CD14-positive monocyte (primary cell): ENCODE measurements at regions not wholly inside any gene's neighbourhood (a gene's known extent, or its start where the extent isn't known, plus 50 kb on each side); places are given as distances from the start of the nearest gene placed in this dataset.

Source experiments
- DNase-seq, 3 donors: peaks; one replicate each; pipeline ENCODE4 v3.0.0-alpha.2; 2011 to 2022
- H2AFZ ChIP-seq: 2 replicates; pipeline ENCODE4 v1.6.0; 2012; ENCODE audit warnings: mild to moderate bottlenecking, low read depth, low read length, inconsistent platforms; ENCODE audit not compliant: insufficient read depth, poor library complexity, severe bottlenecking
- H3K27ac ChIP-seq, 2 donors: 1 replicate in 1 of 2; 2 replicates in 1 of 2; pipeline ENCODE4 v1.5.1; 2012 to 2013; ENCODE audit warnings: low read length in 2 of 2, control low read depth in 1 of 2, inconsistent platforms in 1 of 2, low read depth in 1 of 2, mild to moderate bottlenecking in 1 of 2
- H3K27me3 ChIP-seq, 2 donors: one replicate each; pipeline versions ENCODE4 v1.6.0 to v1.6.1; 2011 to 2013; ENCODE audit warnings: low read length in 2 of 2; ENCODE audit not compliant: control insufficient read depth in 2 of 2, insufficient read depth in 2 of 2
- H3K36me3 ChIP-seq, 2 donors: replicated peaks in 1 of 2; 1 replicate in 1 of 2; 2 replicates in 1 of 2; pipeline versions ENCODE4 v1.5.1 to v1.6.1; 2012 to 2013; ENCODE audit warnings: low read length in 2 of 2, control low read depth in 1 of 2, inconsistent platforms in 1 of 2, mild to moderate bottlenecking in 1 of 2; ENCODE audit not compliant: insufficient read depth in 2 of 2, control insufficient read depth in 1 of 2
- H3K4me1 ChIP-seq, 2 donors: 1 replicate in 1 of 2; 2 replicates in 1 of 2; pipeline versions ENCODE4 v1.5.1 to v1.6.1; 2012 to 2013; ENCODE audit warnings: low read length in 2 of 2, control low read depth in 1 of 2, inconsistent platforms in 1 of 2, mild to moderate bottlenecking in 1 of 2, moderate library complexity in 1 of 2; ENCODE audit not compliant: insufficient read depth in 2 of 2, control insufficient read depth in 1 of 2
- H3K4me2 ChIP-seq: replicated peaks from 2 replicates; pipeline ENCODE3; 2012; ENCODE audit warnings: low read length, moderate library complexity, mild to moderate bottlenecking; ENCODE audit not compliant: poor library complexity, severe bottlenecking; ENCODE audit errors: extremely low read depth
- H3K4me3 ChIP-seq, 3 experiments: fragments of 200-600 bp in 1 of 3; sonication (generic) in 1 of 3; replicated peaks in 1 of 3; 1 replicate in 2 of 3; 2 replicates in 1 of 3; pipeline ENCODE4 v1.5.1; 2011 to 2013; ENCODE audit warnings: low read length in 3 of 3, mild to moderate bottlenecking in 3 of 3, control low read depth in 2 of 3, low read depth in 2 of 3, inconsistent platforms in 1 of 3, moderate library complexity in 1 of 3
- H3K79me2 ChIP-seq: 2 replicates; pipeline ENCODE4 v1.6.0; 2012; ENCODE audit warnings: mild to moderate bottlenecking, control low read depth, inconsistent platforms, low read length, moderate library complexity; ENCODE audit not compliant: insufficient read depth
- H3K9ac ChIP-seq: 2 replicates; pipeline ENCODE4 v1.6.0; 2017; ENCODE audit warnings: low read length, mild to moderate bottlenecking; ENCODE audit not compliant: insufficient read depth, poor library complexity, severe bottlenecking
- H3K9me3 ChIP-seq, 2 donors: replicated peaks in 1 of 2; 1 replicate in 1 of 2; 2 replicates in 1 of 2; pipeline versions ENCODE4 v1.5.1 to v1.6.1; 2012 to 2013; ENCODE audit warnings: low read length in 2 of 2, control low read depth in 1 of 2; ENCODE audit not compliant: control insufficient read depth in 1 of 2, insufficient read depth in 1 of 2
- H4K20me1 ChIP-seq: 2 replicates; pipeline ENCODE4 v1.6.0; 2012; ENCODE audit warnings: mild to moderate bottlenecking, low read length, control low read depth, moderate library complexity; ENCODE audit not compliant: insufficient read depth
- H3K27ac Mint-ChIP-seq, 7 donors: one replicate each; pipeline ENCODE4 v1.8.0; 2020; ENCODE audit warnings: mild to moderate bottlenecking in 7 of 7, mixed read lengths in 7 of 7, moderate library complexity in 6 of 7, inconsistent platforms in 2 of 7
- H3K27me3 Mint-ChIP-seq, 3 donors: one replicate each; pipeline ENCODE4 v1.8.0; 2021 to 2022; ENCODE audit warnings: low read depth in 3 of 3, mild to moderate bottlenecking in 3 of 3, mixed read lengths in 3 of 3, moderate library complexity in 3 of 3, inconsistent platforms in 1 of 3
- H3K36me3 Mint-ChIP-seq, 2 donors: one replicate each; pipeline ENCODE4 v1.8.0; 2020; ENCODE audit warnings: mixed read lengths in 2 of 2, inconsistent platforms in 1 of 2, mild to moderate bottlenecking in 1 of 2
- H3K4me1 Mint-ChIP-seq: one replicate; pipeline ENCODE4 v1.8.0; 2020; ENCODE audit warnings: mild to moderate bottlenecking, mixed read lengths
- H3K4me3 Mint-ChIP-seq, 2 donors: one replicate each; pipeline ENCODE4 v1.8.0; 2020; ENCODE audit warnings: mild to moderate bottlenecking in 2 of 2, mixed read lengths in 2 of 2, moderate library complexity in 1 of 2
- H3K9me3 Mint-ChIP-seq, 7 donors: one replicate each; pipeline ENCODE4 v1.8.0; 2020 to 2022; ENCODE audit warnings: mixed read lengths in 7 of 7, mild to moderate bottlenecking in 6 of 7, moderate library complexity in 6 of 7, inconsistent platforms in 2 of 7
- CTCF ChIP-seq: fragments of 200-600 bp; IDR thresholded peaks from one replicate; pipeline ENCODE4 v1.8.0; 2022; ENCODE audit warnings: antibody characterized with exemption, mild to moderate bottlenecking
- WGBS: methylation state at CpG from one replicate; pipeline ENCODE4 v1.1.5; 2013; ENCODE audit warnings: missing lambda C conversion rate; ENCODE audit not compliant: insufficient coverage; 5-methylcytosine and 5-hydroxymethylcytosine counted together
- intact Hi-C, 2 donors: fragments of 100-400 bp; cut with micrococcal nuclease; formaldehyde crosslinking; loops; one replicate each; pipeline versions ENCODE4 v1.15.0 to v1.15.1; 2023

- H3K9me3 Mint-ChIP-seq: peaks cover 0 to 3% (median 0%) of the 10 kb centered on the region in 7 donors
- Histone ChIP-seq H3K4me3 (no peak overlapping the region), H3K36me3 (no peaks in the 10 kb centered on the region), H3K27me3 (no peaks in the 10 kb centered on the region), H3K4me2 (no peak overlapping the region), H3K9ac (no peak overlapping the region), H3K79me2 (no peaks in the 10 kb centered on the region), H3K9me3 (no peaks in the 10 kb centered on the region), H2AFZ (no peak overlapping the region), H3K4me1 (no peaks in the 10 kb centered on the region), H4K20me1 (no peaks in the 10 kb centered on the region), H3K27ac (no peak overlapping the region)
- DNase-seq: no peak
- peaks cover 0 to 6% (median 2%) of the 10 kb centered on the region in 3 donors for H3K27me3 Mint-ChIP-seq
- H3K36me3 Mint-ChIP-seq: no peaks in the 10 kb centered on the region
- TF ChIP-seq CTCF: no peak
- intact Hi-C loops: no loop called here
- H3K4me1 Mint-ChIP-seq: no peaks in the 10 kb centered on the region
- no peak overlapping the region for H3K27ac Mint-ChIP-seq
- H3K4me3 Mint-ChIP-seq: no peak overlapping the region
- WGBS: 100% methylated on average over 1 of the region's 2 CpGs
These were observed 411.6 kb downstream of the RPS24 start for GRCh38 chr10:78445308-78445707.

- no peak overlapping the region for H2AFZ ChIP-seq
- WGBS: 87% methylated on average over 4 of the region's 4 CpGs
These were observed 414.8 kb downstream of the RPS24 start for GRCh38 chr10:78448470-78448869.

More at GRCh38 chr10:78448470-78448869, 414.8 kb downstream of the RPS24 start:
- Histone ChIP-seq H3K4me1 (no peaks in the 10 kb centered on the region), H3K79me2 (no peaks in the 10 kb centered on the region), H3K4me3 (no peak overlapping the region), H3K9ac (no peak overlapping the region), H3K36me3 (no peaks in the 10 kb centered on the region), H3K27ac (no peak overlapping the region), H3K27me3 (no peaks in the 10 kb centered on the region), H3K9me3 (no peaks in the 10 kb centered on the region), H4K20me1 (no peaks in the 10 kb centered on the region), H3K4me2 (no peak overlapping the region)
- Mint-ChIP-seq H3K9me3 (peaks cover 0 to 3% (median 0%) of the 10 kb centered on the region in 7 donors), H3K36me3 (no peaks in the 10 kb centered on the region), H3K27ac (no peak overlapping the region), H3K27me3 (peaks cover 3 to 6% (median 6%) of the 10 kb centered on the region in 3 donors), H3K4me1 (no peaks in the 10 kb centered on the region), H3K4me3 (no peak overlapping the region)
- TF ChIP-seq CTCF: no peak
- DNase-seq: no peak
- intact Hi-C loops: no loop called here
